HG03060 (cell line): ENCODE measurements at regions not wholly inside any gene's neighbourhood (a gene's known extent, or its start where the extent isn't known, plus 50 kb on each side); places are given as distances from the start of the nearest gene placed in this dataset.
"Not testable (repeated sequence)": the region's sequence is repeated elsewhere in the genome, so short reads cannot be mapped to it uniquely, and the experiment has no call there.

Experiments used
- ATAC-seq: cut with Tn5 transposase; IDR thresholded peaks from one replicate; pipeline ENCODE4 v1.9.1; 2021; ENCODE audit warnings: low read depth, moderate number of reproducible peaks; ENCODE audit not compliant: unreplicated experiment

DNA sequence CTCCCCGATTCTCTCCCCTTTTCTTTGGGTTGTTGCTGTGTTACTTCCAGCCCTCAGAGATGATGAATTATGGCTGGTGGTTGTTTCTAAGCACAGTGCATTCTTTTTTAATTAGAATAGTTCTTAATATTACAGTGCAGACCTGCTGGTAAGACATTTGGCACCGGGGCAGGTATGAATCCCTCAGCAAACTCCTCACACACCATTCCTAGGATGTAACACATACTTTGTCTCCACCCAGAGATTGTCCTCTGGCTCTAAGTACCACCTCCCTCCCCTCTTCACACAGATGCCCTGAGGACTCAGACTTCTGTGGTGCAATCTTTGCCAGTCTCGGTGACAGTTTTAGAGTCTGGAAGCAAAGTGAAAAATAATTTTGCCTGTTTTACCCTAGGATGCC, 143.1 kb downstream of the HLX start:
- no peak for ATAC-seq

GRCh38 chr1:221023482-221023881, 144.2 kb downstream of the HLX start:
- no peak for ATAC-seq

DNA sequence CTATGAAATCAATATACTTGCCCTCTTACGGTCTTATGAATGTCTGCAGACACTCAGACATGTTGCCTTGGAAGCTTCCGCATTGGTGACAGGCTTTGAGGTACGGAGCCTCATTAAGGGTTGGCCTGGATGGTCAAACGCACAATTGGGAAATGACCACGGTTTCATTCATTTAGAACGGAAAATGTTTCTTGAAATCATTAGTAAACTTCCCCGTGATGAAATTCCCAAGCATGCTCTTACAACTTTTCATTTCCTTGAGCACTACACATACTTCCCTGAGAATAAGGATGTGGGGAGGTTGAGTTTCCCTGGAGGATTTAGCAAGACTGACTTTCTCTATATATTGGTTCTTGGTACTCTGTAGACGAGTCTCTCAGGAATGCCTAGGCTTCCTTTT, 146.3 kb downstream of the HLX start:
- ATAC-seq = no peak

GRCh38 chr1:221025956-221026355, 146.7 kb downstream of the HLX start:
- ATAC-seq = no peak

DNA sequence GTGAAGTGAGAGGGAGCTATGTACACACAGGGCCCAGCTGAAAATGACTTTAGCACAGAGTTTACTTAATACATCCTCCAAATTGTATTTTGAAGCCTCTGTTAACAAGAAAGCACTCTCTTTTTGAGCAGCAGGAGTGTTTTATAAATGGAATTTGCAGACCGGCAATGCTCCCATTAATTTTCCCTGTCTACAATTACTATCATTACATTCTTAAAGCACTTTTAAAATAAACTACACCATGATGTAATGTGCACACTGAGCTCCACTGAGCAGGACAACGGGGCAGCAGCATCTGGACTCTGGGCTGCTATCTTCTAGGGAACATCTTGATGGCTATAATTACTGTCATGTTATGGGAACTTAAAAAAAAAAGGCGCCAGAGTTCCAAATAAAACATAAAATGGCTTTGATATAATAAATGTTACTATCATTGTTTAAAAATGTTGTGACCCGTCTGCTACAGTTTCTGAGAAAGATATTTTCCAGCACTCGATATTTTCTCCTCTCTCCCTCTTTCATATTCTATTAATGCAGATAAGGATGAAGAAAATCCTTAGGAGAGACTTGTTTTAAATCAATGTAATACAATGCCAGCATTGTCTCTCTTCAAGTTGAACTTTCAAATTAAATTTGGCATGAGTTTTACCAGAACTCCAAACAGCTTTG, 150.9 kb downstream of the HLX start:
- ATAC-seq = no peak

DNA sequence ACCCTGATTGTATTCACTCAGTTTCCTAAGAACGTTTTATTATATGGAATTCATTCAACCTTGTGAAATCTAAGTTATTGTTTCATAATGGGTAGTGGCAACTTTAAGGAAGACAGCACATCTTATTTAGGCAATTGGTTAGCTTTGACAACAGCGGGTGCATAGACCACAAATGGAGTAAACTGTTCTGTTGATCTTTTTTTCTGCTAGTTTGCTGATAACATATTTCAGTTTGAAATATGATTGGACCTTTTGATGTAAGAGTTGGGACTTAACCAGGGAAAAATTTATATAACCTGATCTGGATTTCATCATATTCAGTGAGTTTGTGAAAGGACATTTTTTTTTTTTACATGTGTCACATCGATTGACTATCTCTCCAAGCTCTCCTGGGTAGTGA, 151.7 kb downstream of the HLX start:
- ATAC-seq = no peak

DNA sequence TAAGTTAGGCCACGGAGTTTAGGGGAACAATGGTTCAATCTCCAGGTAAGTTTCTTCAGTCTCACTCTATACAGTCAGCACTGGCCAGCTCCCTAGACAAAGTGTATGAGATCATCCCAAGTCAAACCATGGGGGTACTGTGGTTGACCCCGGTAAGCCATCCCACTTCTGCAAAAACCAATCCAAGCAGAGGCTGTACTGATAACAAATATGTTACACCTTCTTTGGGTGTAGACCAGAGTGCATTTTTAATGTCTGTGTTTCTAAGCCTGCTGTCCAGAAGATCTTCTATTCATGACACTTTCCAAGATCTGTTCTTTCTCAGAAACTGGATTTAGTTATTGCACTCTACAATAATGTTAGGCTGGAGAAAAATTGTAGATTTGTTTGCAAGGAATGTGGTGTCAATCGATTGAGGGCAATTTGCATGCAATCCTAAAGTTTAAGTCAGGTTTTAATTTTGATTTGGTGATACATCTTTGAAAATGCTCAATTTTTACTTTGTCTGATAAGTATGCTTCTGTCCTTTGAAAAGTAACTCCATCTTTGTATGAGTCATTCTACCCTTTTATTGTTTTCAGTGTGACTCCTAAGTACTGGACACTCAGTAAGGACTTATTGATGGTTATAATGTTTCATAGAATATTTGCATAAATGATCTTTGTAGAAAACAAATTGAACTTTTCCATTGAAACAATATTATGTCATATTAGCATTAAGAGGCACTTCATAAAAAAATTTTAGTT, 152.4 kb downstream of the HLX start:
- no peak for ATAC-seq

GRCh38 chr1:221032204-221032585, 153.0 kb downstream of the HLX start:
- ATAC-seq = no peak

DNA sequence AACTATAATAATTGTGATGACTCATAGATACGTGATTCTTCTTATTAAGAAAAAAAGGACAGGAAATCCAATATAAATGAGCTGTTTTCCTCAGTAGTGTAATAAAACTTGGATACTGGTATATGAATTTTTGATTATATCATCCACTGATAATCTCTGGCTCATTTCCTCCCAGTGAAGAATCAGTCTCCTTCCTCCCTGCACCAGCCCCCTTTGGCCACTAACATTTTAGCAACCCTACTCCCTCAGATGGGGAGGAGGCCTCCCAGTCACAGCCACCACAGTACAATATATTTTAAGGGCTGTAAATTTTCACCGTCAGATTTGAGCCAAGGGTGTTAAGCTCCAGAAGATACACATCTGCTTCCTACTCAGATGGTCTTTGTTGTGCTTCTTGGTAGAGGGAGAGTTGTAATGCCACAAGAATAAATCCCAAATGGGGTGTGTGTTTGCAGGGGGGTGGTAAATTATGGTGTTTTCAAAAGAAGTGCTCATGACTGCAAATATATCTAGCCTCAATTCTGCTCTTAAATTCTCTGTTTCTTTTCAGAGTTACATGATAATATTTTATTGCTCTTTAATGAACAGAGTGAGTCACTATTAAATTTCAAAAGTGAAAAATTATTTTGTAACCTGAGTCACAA, 153.5 kb downstream of the HLX start:
- no peak for ATAC-seq

- no peak for ATAC-seq
Measured at GRCh38 chr1:221035662-221036153, 156.5 kb downstream of the HLX start.

GRCh38 chr1:221039616-221040015, 160.4 kb downstream of the HLX start:
- ATAC-seq = no peak

DNA sequence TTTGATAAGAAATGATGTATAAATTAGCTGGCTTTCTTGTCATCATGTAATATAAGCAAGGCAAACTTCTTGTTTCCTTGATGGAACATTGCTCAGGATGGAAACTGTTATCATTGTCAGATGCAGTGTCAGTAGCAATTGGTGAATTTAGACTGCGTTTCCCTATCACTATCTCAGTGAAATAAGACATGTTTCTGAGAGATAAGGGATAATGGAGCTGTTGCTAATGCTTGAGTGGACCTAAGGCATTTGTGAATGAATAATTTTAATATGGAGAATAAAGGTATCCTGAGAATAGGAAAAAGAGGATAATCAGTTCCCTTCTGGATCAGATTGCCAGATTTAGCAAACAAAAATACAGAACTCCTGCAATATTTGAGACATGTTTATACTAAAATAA, 160.9 kb downstream of the HLX start:
- ATAC-seq = no peak

GRCh38 chr1:221040691-221041285, 161.5 kb downstream of the HLX start:
- ATAC-seq = no peak

DNA sequence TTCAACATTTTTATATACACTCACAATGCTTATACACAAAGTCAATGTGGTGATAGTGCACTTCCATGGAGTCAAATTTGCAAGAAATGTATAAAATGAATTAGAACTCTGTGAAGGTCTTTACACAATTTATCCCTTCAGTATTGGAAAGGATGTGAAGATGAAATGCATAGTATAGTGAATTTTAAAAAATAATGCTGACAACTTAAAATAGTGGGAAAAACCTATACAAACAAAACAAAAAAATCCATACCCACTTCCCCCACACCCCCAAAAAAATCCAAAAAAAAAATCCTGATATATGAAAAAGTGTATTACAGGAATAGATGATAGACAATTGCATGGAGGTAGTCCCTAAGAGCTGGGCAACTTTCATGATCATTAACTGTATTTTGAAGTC, 165.3 kb downstream of the HLX start:
- no peak for ATAC-seq

DNA sequence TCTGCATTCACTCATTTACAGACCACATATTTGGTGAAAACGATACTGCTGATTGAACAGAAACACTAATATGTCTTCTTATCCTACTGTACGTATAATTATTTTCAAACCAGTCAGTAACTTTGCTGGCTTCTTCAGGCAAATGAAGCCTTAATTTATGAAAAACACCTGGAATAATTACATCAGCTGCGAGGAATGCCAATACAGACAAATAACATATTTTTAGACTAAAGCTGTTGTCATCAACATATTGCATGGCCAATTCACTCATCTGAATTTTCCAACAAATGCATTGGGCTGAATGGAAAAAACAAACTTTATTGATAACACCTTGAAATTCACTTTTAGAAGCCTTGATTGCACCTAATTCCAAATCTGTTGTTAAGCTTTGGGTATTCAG, 165.9 kb downstream of the HLX start:
- no peak for ATAC-seq

- peak; percentile 92 for ATAC-seq
Measured at GRCh38 chr1:221045842-221046831, 166.9 kb downstream of the HLX start.

- not testable (repeated sequence) for ATAC-seq
Measured at GRCh38 chr1:221051391-221051790, 172.1 kb downstream of the HLX start.

- ATAC-seq = no peak
Measured at GRCh38 chr1:221053889-221054288, 174.6 kb downstream of the HLX start.

- ATAC-seq = no peak
Measured at GRCh38 chr1:221059506-221059905, 180.3 kb downstream of the HLX start.

DNA sequence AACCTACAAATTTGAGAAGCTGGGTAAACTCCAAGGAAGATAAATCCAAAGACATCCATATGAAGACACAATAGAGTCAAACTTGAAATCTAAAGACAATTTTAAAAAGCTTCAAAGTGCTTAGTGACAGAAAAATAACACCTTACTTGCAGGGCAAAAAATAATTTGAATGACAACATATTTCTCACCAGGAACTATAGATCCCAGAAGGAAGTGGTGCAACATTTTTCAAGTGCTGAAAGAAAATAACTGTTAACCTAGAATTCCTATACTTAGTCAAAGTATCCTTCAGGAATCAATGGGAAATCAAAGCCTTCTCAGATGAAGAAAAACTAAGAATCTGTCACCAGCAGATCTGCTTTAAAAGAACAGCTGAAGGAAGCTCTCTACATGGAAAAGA, 184.4 kb downstream of the HLX start:
- no peak for ATAC-seq
